WTC11 (cell line): ENCODE measurements at regions not wholly inside any gene's neighbourhood (a gene's known extent, or its start where the extent isn't known, plus 50 kb on each side); places are given as distances from the start of the nearest gene placed in this dataset.
A peak's percentile ranks its signal among the peaks of the same experiment; 100 is the strongest.

Experiments
- ATAC-seq: fragments of 200-7000 bp; cut with Tn5 transposase; 2 replicates; pipeline ENCODE4 v1.10.0; 2021; ENCODE audit warnings: mild to moderate bottlenecking, moderate library complexity
- CTCF ChIA-PET: fragments of 300-600 bp; sonication (Branson Sonifier 250); formaldehyde crosslinking; loops from one replicate; lab custom pipeline; 2021; ENCODE audit warnings: antibody characterized with exemption; lab: Charles Lee
- POLR2A ChIA-PET: fragments of 350-600 bp; sonication (Branson Sonifier 250); formaldehyde crosslinking; loops from one replicate; lab custom pipeline; 2021; ENCODE audit warnings: antibody characterized with exemption; lab: Charles Lee
- DNase-seq: peaks from one replicate; pipeline ENCODE4 v3.0.0; 2021; ENCODE audit warnings: low spot score
- H3K27ac Mint-ChIP-seq: 2 replicates; pipeline ENCODE4 v1.8.0; 2021; ENCODE audit warnings: mixed read lengths
- H3K27me3 Mint-ChIP-seq: 2 replicates; pipeline ENCODE4 v1.8.0; 2021; ENCODE audit warnings: low read depth, mild to moderate bottlenecking, moderate library complexity, mixed read lengths
- H3K36me3 Mint-ChIP-seq: 2 replicates; pipeline ENCODE4 v1.8.0; 2021; ENCODE audit warnings: mixed read lengths
- H3K4me1 Mint-ChIP-seq: 2 replicates; pipeline ENCODE4 v1.8.0; 2022; ENCODE audit warnings: mixed read lengths
- H3K4me3 Mint-ChIP-seq: 2 replicates; pipeline ENCODE4 v1.8.0; 2021; ENCODE audit warnings: mild to moderate bottlenecking, moderate library complexity, mixed read lengths
- H3K9me3 Mint-ChIP-seq: 2 replicates; pipeline ENCODE4 v1.8.0; 2021; ENCODE audit warnings: mixed read lengths
- ATF6 ChIP-seq: sonication (generic); formaldehyde crosslinking; IDR thresholded peaks from 2 replicates; pipeline ENCODE4 v1.8.1; 2023; ENCODE audit warnings: mild to moderate bottlenecking, missing genetic modification reagents
- EMX1 ChIP-seq: fragments of 250-450 bp; sonication (Bioruptor Pico); IDR thresholded peaks from 2 replicates; pipeline ENCODE4 v1.8.0; 2021; ENCODE audit warnings: mild to moderate bottlenecking
- FOXP1 ChIP-seq: sonication (generic); formaldehyde crosslinking; IDR thresholded peaks from 2 replicates; pipeline ENCODE4 v1.8.0; 2022; ENCODE audit warnings: missing genetic modification reagents, mild to moderate bottlenecking, moderate library complexity, borderline replicate concordance
- KAT7 ChIP-seq: sonication (generic); formaldehyde crosslinking; IDR thresholded peaks from 2 replicates; pipeline ENCODE4 v1.8.1; 2023; ENCODE audit warnings: missing genetic modification reagents, mild to moderate bottlenecking, borderline replicate concordance
- ZBTB43 ChIP-seq: sonication (generic); formaldehyde crosslinking; IDR thresholded peaks from 2 replicates; pipeline ENCODE4 v1.8.1; 2023; ENCODE audit warnings: mild to moderate bottlenecking, missing genetic modification reagents
- ZMAT4 ChIP-seq: fragments of 250-450 bp; sonication (Bioruptor Pico); IDR thresholded peaks from 2 replicates; pipeline ENCODE4 v1.9.0; 2021; ENCODE audit warnings: mild to moderate bottlenecking
- ZNF232 ChIP-seq: sonication (generic); formaldehyde crosslinking; IDR thresholded peaks from 2 replicates; pipeline ENCODE4 v1.8.0; 2022; ENCODE audit warnings: mild to moderate bottlenecking, missing genetic modification reagents
- ZNF423 ChIP-seq: fragments of 250-450 bp; sonication (Bioruptor Pico); IDR thresholded peaks from 2 replicates; pipeline ENCODE4 v2.1.2; 2022; ENCODE audit warnings: mild to moderate bottlenecking, moderate library complexity
- ZNF512 ChIP-seq: sonication (generic); formaldehyde crosslinking; IDR thresholded peaks from 2 replicates; pipeline ENCODE4 v1.8.1; 2022; ENCODE audit warnings: missing genetic modification reagents, borderline replicate concordance
- ZNF532 ChIP-seq: fragments of 250-450 bp; sonication (Bioruptor Pico); IDR thresholded peaks from 2 replicates; pipeline ENCODE4 v1.9.0; 2021; ENCODE audit warnings: mild to moderate bottlenecking, borderline replicate concordance
- TF ChIP-seq, protein P1 (sequence below): sonication (generic); formaldehyde crosslinking; IDR thresholded peaks from 2 replicates; pipeline ENCODE4 v1.8.0; 2022; ENCODE audit warnings: mild to moderate bottlenecking, missing genetic modification reagents
- TF ChIP-seq, protein P2 (sequence below): fragments of 250-450 bp; sonication (Bioruptor Pico); conservative IDR thresholded peaks from 2 replicates; pipeline ENCODE4 v1.9.0; 2021; ENCODE audit warnings: mild to moderate bottlenecking
- TF ChIP-seq, protein P3 (sequence below): sonication (generic); formaldehyde crosslinking; IDR thresholded peaks from 2 replicates; pipeline ENCODE4 v1.8.0; 2022; ENCODE audit warnings: mild to moderate bottlenecking, missing genetic modification reagents
- TF ChIP-seq, protein P4 (sequence below): fragments of 200-600 bp; IDR thresholded peaks from 2 replicates; pipeline ENCODE4 v1.8.0; 2022; ENCODE audit warnings: antibody characterized with exemption

DNA sequence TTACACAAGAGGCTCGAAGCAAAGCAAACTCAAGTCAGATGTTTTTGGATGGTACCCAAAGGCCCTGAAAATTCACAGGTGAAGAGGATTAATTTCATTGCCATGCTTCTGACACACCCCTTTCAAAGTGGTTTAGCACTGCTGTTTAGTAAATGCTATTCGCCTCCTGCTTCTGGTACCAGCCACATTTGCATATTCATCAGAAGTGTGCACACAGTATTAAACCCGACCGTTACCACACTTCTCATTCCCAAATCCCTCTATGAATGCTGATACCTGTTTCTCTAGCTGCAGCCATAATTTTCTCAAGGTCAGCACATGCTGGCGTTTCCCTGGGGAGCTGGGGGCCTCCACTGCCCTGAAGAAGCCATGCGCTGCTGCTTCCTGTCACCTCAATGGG, 179.8 kb upstream of the DAB1 start (continued):
- TF ChIP-seq ZNF532 (CRISPR knock-in tag): no peak
- TF ChIP-seq EMX1 (CRISPR knock-in tag): no peak
- TF ChIP-seq, protein P1, sequence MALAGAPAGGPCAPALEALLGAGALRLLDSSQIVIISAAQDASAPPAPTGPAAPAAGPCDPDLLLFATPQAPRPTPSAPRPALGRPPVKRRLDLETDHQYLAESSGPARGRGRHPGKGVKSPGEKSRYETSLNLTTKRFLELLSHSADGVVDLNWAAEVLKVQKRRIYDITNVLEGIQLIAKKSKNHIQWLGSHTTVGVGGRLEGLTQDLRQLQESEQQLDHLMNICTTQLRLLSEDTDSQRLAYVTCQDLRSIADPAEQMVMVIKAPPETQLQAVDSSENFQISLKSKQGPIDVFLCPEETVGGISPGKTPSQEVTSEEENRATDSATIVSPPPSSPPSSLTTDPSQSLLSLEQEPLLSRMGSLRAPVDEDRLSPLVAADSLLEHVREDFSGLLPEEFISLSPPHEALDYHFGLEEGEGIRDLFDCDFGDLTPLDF (CRISPR knock-in tag): no peak
- TF ChIP-seq ZMAT4 (CRISPR knock-in tag): no peak
- TF ChIP-seq ZNF423 (CRISPR knock-in tag): no peak

DNA sequence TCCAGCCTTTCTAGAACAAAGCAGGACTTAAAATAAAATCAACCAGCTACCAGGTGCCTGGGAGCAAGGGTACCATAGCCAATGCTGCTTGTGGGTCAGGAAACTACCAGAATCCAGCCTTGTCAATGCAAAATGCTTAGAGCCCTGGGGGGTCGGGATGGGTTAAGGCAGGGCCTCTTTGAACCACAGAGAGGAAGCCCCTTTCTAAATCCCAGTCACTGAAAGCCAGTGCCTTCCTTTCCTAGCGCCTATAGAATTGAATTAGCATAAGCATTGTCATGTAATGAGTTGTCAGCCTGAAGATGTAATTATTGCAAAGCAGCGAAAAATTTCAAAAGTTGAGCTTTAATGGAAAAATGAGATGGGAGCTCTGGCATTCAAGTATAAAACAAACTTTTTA, 176.6 kb upstream of the DAB1 start:
- DNase-seq: peak; percentile 76
- peaks cover 4% of the 10 kb centered on the region for H3K9me3 Mint-ChIP-seq
- CTCF ChIA-PET: interaction anchor here (1.5 kb wide), 1 partner anchor 176 kb away, joined by 3 read pairs; the partner anchor contains the start of gene DAB1
- peak overlapping the region; percentile 20 for H3K4me3 Mint-ChIP-seq
- POLR2A ChIA-PET: interaction anchor here (0.6 kb wide), 1 partner anchor 75 kb away, joined by 4 read pairs; no protein-coding TSS in a partner anchor
- H3K4me1 Mint-ChIP-seq: peaks cover 86% of the 10 kb centered on the region
- peaks cover 5% of the 10 kb centered on the region for H3K36me3 Mint-ChIP-seq
- no peaks in the 10 kb centered on the region; the same call in 1 of the 2 replicates for H3K27me3 Mint-ChIP-seq
- peak; percentile 88 for ATAC-seq
- peak overlapping the region; percentile 91 for H3K27ac Mint-ChIP-seq
- TF ChIP-seq ZBTB43 (CRISPR knock-in tag): no peak
- TF ChIP-seq ZNF232: no peak
- TF ChIP-seq, protein P2, sequence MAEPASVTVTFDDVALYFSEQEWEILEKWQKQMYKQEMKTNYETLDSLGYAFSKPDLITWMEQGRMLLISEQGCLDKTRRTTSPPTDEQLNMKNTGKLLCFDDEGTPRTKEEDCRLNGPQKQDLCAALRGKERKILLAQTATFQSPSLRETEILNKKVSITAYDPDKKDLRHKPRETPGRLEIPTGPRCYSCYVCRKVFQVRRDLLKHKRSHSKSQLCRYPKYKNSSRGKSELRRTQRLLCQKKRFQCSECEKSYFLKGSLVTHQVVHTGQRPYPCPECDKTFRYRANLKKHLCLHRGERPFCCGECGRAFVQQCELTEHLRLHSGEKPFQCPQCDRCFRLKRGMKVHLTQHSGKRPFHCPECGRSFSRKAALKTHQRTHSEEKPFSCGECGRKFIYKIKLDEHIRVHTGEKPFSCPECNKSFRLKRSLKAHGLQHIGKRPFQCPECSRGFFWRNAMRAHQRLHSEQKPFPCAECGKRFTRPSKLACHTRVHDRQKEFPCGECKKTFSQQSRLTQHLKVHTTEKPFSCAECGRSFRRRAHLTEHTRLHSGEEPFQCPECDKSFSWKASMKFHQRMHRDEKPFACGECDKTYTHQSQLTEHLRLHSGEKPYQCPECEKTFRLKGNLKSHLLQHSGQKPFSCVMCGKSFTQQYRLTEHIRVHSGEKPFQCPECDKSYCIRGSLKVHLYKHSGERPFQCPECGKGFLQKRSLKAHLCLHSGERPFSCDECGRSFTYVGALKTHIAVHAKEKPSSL: no peak
- TF ChIP-seq FOXP1 (CRISPR knock-in tag): no peak
- no peak for TF ChIP-seq ATF6 (CRISPR knock-in tag)
- TF ChIP-seq, protein P3, sequence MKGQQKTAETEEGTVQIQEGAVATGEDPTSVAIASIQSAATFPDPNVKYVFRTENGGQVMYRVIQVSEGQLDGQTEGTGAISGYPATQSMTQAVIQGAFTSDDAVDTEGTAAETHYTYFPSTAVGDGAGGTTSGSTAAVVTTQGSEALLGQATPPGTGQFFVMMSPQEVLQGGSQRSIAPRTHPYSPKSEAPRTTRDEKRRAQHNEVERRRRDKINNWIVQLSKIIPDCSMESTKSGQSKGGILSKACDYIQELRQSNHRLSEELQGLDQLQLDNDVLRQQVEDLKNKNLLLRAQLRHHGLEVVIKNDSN (CRISPR knock-in tag): no peak
- TF ChIP-seq KAT7 (CRISPR knock-in tag): no peak
- TF ChIP-seq, protein P4, sequence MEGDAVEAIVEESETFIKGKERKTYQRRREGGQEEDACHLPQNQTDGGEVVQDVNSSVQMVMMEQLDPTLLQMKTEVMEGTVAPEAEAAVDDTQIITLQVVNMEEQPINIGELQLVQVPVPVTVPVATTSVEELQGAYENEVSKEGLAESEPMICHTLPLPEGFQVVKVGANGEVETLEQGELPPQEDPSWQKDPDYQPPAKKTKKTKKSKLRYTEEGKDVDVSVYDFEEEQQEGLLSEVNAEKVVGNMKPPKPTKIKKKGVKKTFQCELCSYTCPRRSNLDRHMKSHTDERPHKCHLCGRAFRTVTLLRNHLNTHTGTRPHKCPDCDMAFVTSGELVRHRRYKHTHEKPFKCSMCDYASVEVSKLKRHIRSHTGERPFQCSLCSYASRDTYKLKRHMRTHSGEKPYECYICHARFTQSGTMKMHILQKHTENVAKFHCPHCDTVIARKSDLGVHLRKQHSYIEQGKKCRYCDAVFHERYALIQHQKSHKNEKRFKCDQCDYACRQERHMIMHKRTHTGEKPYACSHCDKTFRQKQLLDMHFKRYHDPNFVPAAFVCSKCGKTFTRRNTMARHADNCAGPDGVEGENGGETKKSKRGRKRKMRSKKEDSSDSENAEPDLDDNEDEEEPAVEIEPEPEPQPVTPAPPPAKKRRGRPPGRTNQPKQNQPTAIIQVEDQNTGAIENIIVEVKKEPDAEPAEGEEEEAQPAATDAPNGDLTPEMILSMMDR: no peak
- no peak for TF ChIP-seq ZNF512 (CRISPR knock-in tag)
